Transverse colon (tissue), 3 donors: ENCODE measurements at regions not wholly inside any gene's neighbourhood (a gene's known extent, or its start where the extent isn't known, plus 50 kb on each side); places are given as distances from the start of the nearest gene placed in this dataset.

ENCODE experiments used
- CTCF ChIP-seq, 5 experiments: fragments of 200-600 bp in 3 of 5; fragments of 450-650 bp in 2 of 5; sonication (generic) in 3 of 5; IDR thresholded peaks; 1 replicate in 2 of 5; 2 replicates in 3 of 5; pipeline ENCODE4 v1.5.1; 2016 to 2017; ENCODE audit warnings: antibody characterized with exemption in 5 of 5, inconsistent platforms in 3 of 5, mild to moderate bottlenecking in 2 of 5, moderate library complexity in 1 of 5
- POLR2A ChIP-seq: fragments of 450-650 bp; IDR thresholded peaks from one replicate; pipeline ENCODE4 v1.6.1; 2016; ENCODE audit warnings: antibody characterized with exemption, mild to moderate bottlenecking, moderate library complexity

- TF ChIP-seq CTCF (IDR thresholded peaks at IDR 0.05) (no peak), POLR2A (no peak)
These were observed 107.6 kb upstream of the RXFP2 start for GRCh38 chr13:31631746-31632145.
